Peyer's patch (tissue), 4 donors: ENCODE measurements at regions not wholly inside any gene's neighbourhood (a gene's known extent, or its start where the extent isn't known, plus 50 kb on each side); places are given as distances from the start of the nearest gene placed in this dataset.
"Not testable (repeated sequence)": the region's sequence is repeated elsewhere in the genome, so short reads cannot be mapped to it uniquely, and the experiment has no call there.

Experiments
- DNase-seq, 3 donors: peaks; one replicate each; pipeline ENCODE4 v3.0.0-alpha.2; 2017 to 2019
- H3K27ac ChIP-seq, 4 donors: fragments of 200-600 bp; sonication (generic); one replicate each; pipeline ENCODE4 v1.5.1; 2016 to 2019
- H3K27me3 ChIP-seq, 2 donors: fragments of 200-600 bp; sonication (generic); one replicate each; pipeline ENCODE4 v1.5.1; 2019
- H3K36me3 ChIP-seq, 3 donors: fragments of 200-600 bp; sonication (generic); one replicate each; pipeline ENCODE4 v1.5.1; 2016 to 2019
- H3K4me1 ChIP-seq, 4 donors: fragments of 200-600 bp; sonication (generic); one replicate each; pipeline ENCODE4 v1.5.1; 2016 to 2019
- H3K4me3 ChIP-seq, 4 donors: fragments of 200-600 bp; sonication (generic); 1 replicate in 3 of 4; 2 replicates in 1 of 4; pipeline ENCODE4 v1.5.1; 2016 to 2019; ENCODE audit warnings: mild to moderate bottlenecking in 1 of 4
- H3K9me3 ChIP-seq, 4 donors: fragments of 200-600 bp; sonication (generic); one replicate each; pipeline ENCODE4 v1.5.1; 2016 to 2019; ENCODE audit warnings: mild to moderate bottlenecking in 1 of 4
- CTCF ChIP-seq, 6 experiments: fragments of 450-650 bp in 4 of 6; fragments of 200-600 bp in 2 of 6; sonication (generic) in 1 of 6; IDR thresholded peaks; one replicate each; pipeline ENCODE4 v1.5.1; 2017 to 2019; ENCODE audit warnings: antibody characterized with exemption in 6 of 6, mild to moderate bottlenecking in 3 of 6, moderate library complexity in 1 of 6
- POLR2A ChIP-seq, 2 donors: fragments of 450-650 bp; IDR thresholded peaks; one replicate each; pipeline ENCODE4 v1.5.1; 2017; ENCODE audit warnings: antibody characterized with exemption in 2 of 2, mild to moderate bottlenecking in 2 of 2, moderate library complexity in 2 of 2

GRCh38 chr4:110865611-110866259 is 242.9 kb upstream of the PITX2 start:
- TF ChIP-seq CTCF (IDR thresholded peaks at IDR 0.05): no peak
- no peak for TF ChIP-seq POLR2A (IDR thresholded peaks at IDR 0.05)
- Histone ChIP-seq H3K27ac (no peak overlapping the region), H3K4me3 (no peak overlapping the region), H3K4me1 (no peaks in the 10 kb centered on the region), H3K27me3 (no peaks in the 10 kb centered on the region), H3K9me3 (no peaks in the 10 kb centered on the region), H3K36me3 (no peaks in the 10 kb centered on the region)
- no peak for DNase-seq

GRCh38 chr4:110867251-110867960 is 244.5 kb upstream of the PITX2 start:
- TF ChIP-seq CTCF (IDR thresholded peaks at IDR 0.05) (no peak), POLR2A (IDR thresholded peaks at IDR 0.05) (no peak)

GRCh38 chr4:110867981-110868720 is 245.3 kb upstream of the PITX2 start:
- no peak for DNase-seq
- no peaks in the 10 kb centered on the region for H3K4me1 ChIP-seq
- no peaks in the 10 kb centered on the region for H3K27me3 ChIP-seq
- H3K4me3 ChIP-seq: no peak overlapping the region
- no peaks in the 10 kb centered on the region for H3K36me3 ChIP-seq
- no peak overlapping the region for H3K27ac ChIP-seq
- no peaks in the 10 kb centered on the region for H3K9me3 ChIP-seq
- TF ChIP-seq CTCF (IDR thresholded peaks at IDR 0.05) (no peak), POLR2A (IDR thresholded peaks at IDR 0.05) (no peak)

More at GRCh38 chr4:110867251-110867960, 244.5 kb upstream of the PITX2 start:
- no peak overlapping the region for H3K4me3 ChIP-seq
- no peaks in the 10 kb centered on the region for H3K9me3 ChIP-seq
- no peaks in the 10 kb centered on the region for H3K27me3 ChIP-seq
- no peaks in the 10 kb centered on the region for H3K4me1 ChIP-seq
- no peak overlapping the region for H3K27ac ChIP-seq
- no peaks in the 10 kb centered on the region for H3K36me3 ChIP-seq
- DNase-seq: no peak

- no peaks in the 10 kb centered on the region for H3K36me3 ChIP-seq
- no peaks in the 10 kb centered on the region for H3K4me1 ChIP-seq
- H3K27me3 ChIP-seq: no peaks in the 10 kb centered on the region
- H3K4me3 ChIP-seq: no peak overlapping the region
- TF ChIP-seq CTCF (IDR thresholded peaks at IDR 0.05) (no peak), POLR2A (IDR thresholded peaks at IDR 0.05) (no peak)
- H3K9me3 ChIP-seq: no peaks in the 10 kb centered on the region
- no peak for DNase-seq
- H3K27ac ChIP-seq: peak overlapping the region in 1 of 4 donors; percentile 38
Measured at GRCh38 chr4:110869114-110869513, 246.2 kb upstream of the PITX2 start.

- H3K36me3 ChIP-seq: no peaks in the 10 kb centered on the region
- no peaks in the 10 kb centered on the region for H3K27me3 ChIP-seq
- TF ChIP-seq POLR2A (IDR thresholded peaks at IDR 0.05) (no peak), CTCF (IDR thresholded peaks at IDR 0.05) (no peak)
- no peak overlapping the region for H3K4me3 ChIP-seq
- no peaks in the 10 kb centered on the region for H3K9me3 ChIP-seq
- peak overlapping the region in 1 of 4 donors; percentile 38 for H3K27ac ChIP-seq
- H3K4me1 ChIP-seq: no peaks in the 10 kb centered on the region
- no peak for DNase-seq
Measured at GRCh38 chr4:110869862-110870572, 247.1 kb upstream of the PITX2 start.

- not testable (repeated sequence) for DNase-seq, H3K27me3 ChIP-seq, H3K9me3 ChIP-seq, H3K4me1 ChIP-seq, H3K4me3 ChIP-seq, H3K36me3 ChIP-seq, H3K27ac ChIP-seq
Measured at GRCh38 chr4:110876214-110876613, 253.3 kb upstream of the PITX2 start.
